NCI-H1105 treated with DMSO at 0.1 percent for 48 hours (cell line): ENCODE measurements at regions not wholly inside any gene's neighbourhood (a gene's known extent, or its start where the extent isn't known, plus 50 kb on each side); places are given as distances from the start of the nearest gene placed in this dataset.

Source experiments
- DNase-seq: peaks from one replicate; lab custom pipeline; 2025; lab: John Stamatoyannopoulos, UW

- no peak for DNase-seq
These were observed 882.9 kb downstream of the RPA4 start for GRCh38 chrX:97766501-97767095.

GRCh38 chrX:97787311-97787710, 903.6 kb downstream of the RPA4 start:
- DNase-seq: no peak

GRCh38 chrX:97787849-97788248, 904.1 kb downstream of the RPA4 start:
- DNase-seq: no peak

- DNase-seq: no peak
These were observed 907.1 kb downstream of the RPA4 start for GRCh38 chrX:97790850-97791249.

- no peak for DNase-seq
These were observed 913.4 kb downstream of the RPA4 start for GRCh38 chrX:97797076-97797475.

GRCh38 chrX:97806238-97806637, 922.5 kb downstream of the RPA4 start:
- DNase-seq: no peak

- DNase-seq: no peak
These were observed 923.2 kb downstream of the RPA4 start for GRCh38 chrX:97806946-97807345.

GRCh38 chrX:97820170-97820569, 936.5 kb downstream of the RPA4 start:
- no peak for DNase-seq

GRCh38 chrX:97828471-97828870, 944.8 kb downstream of the RPA4 start:
- no peak for DNase-seq

GRCh38 chrX:97835969-97836368, 952.3 kb downstream of the RPA4 start:
- no peak for DNase-seq

GRCh38 chrX:97841544-97842179, 958.0 kb downstream of the RPA4 start:
- DNase-seq: no peak

- no peak for DNase-seq
These were observed 958.9 kb downstream of the RPA4 start for GRCh38 chrX:97842468-97843199.

GRCh38 chrX:97843200-97843811, 959.6 kb downstream of the RPA4 start:
- DNase-seq: no peak

GRCh38 chrX:97844161-97844560, 960.5 kb downstream of the RPA4 start:
- no peak for DNase-seq

- no peak for DNase-seq
These were observed 961.2 kb downstream of the RPA4 start for GRCh38 chrX:97844943-97845342.

GRCh38 chrX:97845451-97845850, 961.7 kb downstream of the RPA4 start:
- no peak for DNase-seq

- DNase-seq: no peak
These were observed 962.5 kb downstream of the RPA4 start for GRCh38 chrX:97846228-97846627.

- DNase-seq: no peak
These were observed 963.1 kb downstream of the RPA4 start for GRCh38 chrX:97846718-97847237.

GRCh38 chrX:97847885-97848679, 964.4 kb downstream of the RPA4 start:
- no peak for DNase-seq

GRCh38 chrX:97849951-97850350, 966.2 kb downstream of the RPA4 start:
- DNase-seq: no peak

GRCh38 chrX:97850911-97851310, 967.2 kb downstream of the RPA4 start:
- no peak for DNase-seq

GRCh38 chrX:97854086-97854485, 970.4 kb downstream of the RPA4 start:
- no peak for DNase-seq
